Naive thymus-derived CD8-positive, alpha-beta T cell (primary cell): ENCODE measurements at regions not wholly inside any gene's neighbourhood (a gene's known extent, or its start where the extent isn't known, plus 50 kb on each side); places are given as distances from the start of the nearest gene placed in this dataset.

Experiments
- ATAC-seq, 2 donors: fragments of 150-1000 bp; cut with Tn5 transposase in 1 of 2; sonication (Bioruptor Pico), chemical (Tn5 transposase) in 1 of 2; 1 replicate in 1 of 2; 2 replicates in 1 of 2; pipeline ENCODE4 v1.10.0; 2021; ENCODE audit warnings: mild to moderate bottlenecking in 2 of 2, moderate library complexity in 2 of 2
- POLR2A ChIA-PET: fragments of 350-600 bp; sonication (Branson Sonifier 250); formaldehyde crosslinking; loops from one replicate; lab custom pipeline; 2021; ENCODE audit warnings: antibody characterized with exemption; lab: Charles Lee
- DNase-seq, 10 donors: peaks; one replicate each; pipeline versions ENCODE4 v3.0.0 to v3.0.0-alpha.2; 2020 to 2022
- H3K27ac Mint-ChIP-seq, 10 donors: one replicate each; pipeline ENCODE4 v1.8.0; 2020 to 2022; ENCODE audit warnings: mild to moderate bottlenecking in 10 of 10, mixed read lengths in 10 of 10, moderate library complexity in 4 of 10, inconsistent platforms in 1 of 10
- H3K27me3 Mint-ChIP-seq, 5 donors: one replicate each; pipeline ENCODE4 v1.8.0; 2021 to 2022; ENCODE audit warnings: mixed read lengths in 5 of 5
- H3K36me3 Mint-ChIP-seq, 3 donors: one replicate each; pipeline ENCODE4 v1.8.0; 2020 to 2022; ENCODE audit warnings: mixed read lengths in 3 of 3, mild to moderate bottlenecking in 2 of 3, inconsistent platforms in 1 of 3
- H3K4me1 Mint-ChIP-seq, 4 donors: one replicate each; pipeline ENCODE4 v1.8.0; 2021 to 2022; ENCODE audit warnings: mixed read lengths in 4 of 4
- H3K4me3 Mint-ChIP-seq, 10 donors: one replicate each; pipeline ENCODE4 v1.8.0; 2020 to 2022; ENCODE audit warnings: mild to moderate bottlenecking in 10 of 10, mixed read lengths in 10 of 10, moderate library complexity in 6 of 10, inconsistent platforms in 1 of 10
- H3K9me3 Mint-ChIP-seq, 9 donors: one replicate each; pipeline ENCODE4 v1.8.0; 2020 to 2022; ENCODE audit warnings: mixed read lengths in 9 of 9, mild to moderate bottlenecking in 3 of 9, inconsistent platforms in 1 of 9, moderate library complexity in 1 of 9

DNA sequence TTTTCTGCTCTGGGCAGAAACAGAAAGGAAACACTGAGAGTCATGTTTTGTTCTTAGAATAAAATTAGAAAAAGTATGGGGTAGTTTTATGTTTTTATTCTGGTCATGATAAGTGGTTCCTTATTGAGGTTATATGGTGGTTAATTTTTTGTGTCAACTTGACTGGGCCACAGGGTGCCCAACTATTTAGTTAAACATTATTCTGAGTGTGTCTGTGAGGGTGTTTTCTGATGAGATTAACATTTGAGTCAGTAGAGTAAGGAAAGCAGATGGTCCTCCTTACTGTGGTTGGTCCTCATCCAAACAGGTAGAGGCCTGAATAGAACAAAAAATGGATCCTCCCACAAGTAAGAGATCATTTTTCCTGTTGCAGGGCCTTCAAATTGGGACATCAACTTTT lies 98.9 kb downstream of the C3orf38 start:
- Mint-ChIP-seq H3K36me3 (peaks cover 0 to 15% (median 5%) of the 10 kb centered on the region in 3 donors), H3K27me3 (peaks cover 0 to 23% (median 2%) of the 10 kb centered on the region in 5 donors), H3K4me1 (no peaks in the 10 kb centered on the region), H3K4me3 (no peak overlapping the region), H3K27ac (no peak overlapping the region), H3K9me3 (peaks cover 0 to 22% (median 14%) of the 10 kb centered on the region in 9 donors)
- DNase-seq: no peak
- POLR2A ChIA-PET: no interaction called here
- ATAC-seq: no peak

DNA sequence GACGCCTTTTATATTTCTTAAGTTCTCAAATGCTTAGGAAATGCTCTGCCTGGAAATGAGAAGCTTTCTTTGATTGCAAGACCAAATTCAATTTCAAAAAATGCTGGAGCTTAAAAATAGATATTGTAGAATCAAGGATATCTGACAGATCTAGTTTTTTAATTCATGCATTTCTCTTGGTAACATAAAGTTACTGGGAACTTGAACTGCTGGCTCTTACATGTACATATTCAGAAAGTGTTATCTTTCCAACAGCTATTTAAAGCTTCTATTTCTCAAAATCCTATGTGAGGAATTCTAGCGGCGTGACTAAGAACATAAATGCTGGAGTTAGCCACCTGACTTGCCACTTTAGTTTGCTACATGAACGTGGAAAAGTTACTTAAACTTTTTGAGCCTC lies 109.3 kb downstream of the C3orf38 start:
- Mint-ChIP-seq H3K4me1 (no peaks in the 10 kb centered on the region), H3K4me3 (no peak overlapping the region), H3K9me3 (no peaks in the 10 kb centered on the region), H3K27ac (no peak overlapping the region), H3K27me3 (peaks cover 0 to 8% (median 3%) of the 10 kb centered on the region in 5 donors), H3K36me3 (no peaks in the 10 kb centered on the region)
- POLR2A ChIA-PET: no interaction called here
- no peak for ATAC-seq
- no peak for DNase-seq

DNA sequence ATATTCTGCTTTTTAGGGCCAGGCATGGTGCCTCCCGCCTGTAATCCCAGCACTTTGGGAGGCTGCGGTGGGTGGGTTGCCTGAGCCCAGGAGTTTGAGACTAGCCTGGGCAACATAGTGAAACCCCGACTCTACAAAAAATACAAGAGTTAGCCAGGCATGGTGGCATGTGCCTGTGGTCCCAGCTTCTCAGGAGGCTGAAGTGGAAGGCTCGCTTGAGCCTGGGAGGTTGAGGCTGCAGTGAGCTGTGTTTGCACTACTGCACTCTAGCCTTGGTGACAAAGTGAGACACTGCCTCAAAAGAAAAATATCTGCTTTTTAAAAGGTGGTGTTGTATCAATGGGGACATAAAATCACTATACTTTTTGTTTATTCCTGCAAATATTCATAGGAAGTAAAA lies 112.8 kb downstream of the C3orf38 start:
- H3K9me3 Mint-ChIP-seq: no peaks in the 10 kb centered on the region
- POLR2A ChIA-PET: no interaction called here
- ATAC-seq (peak in 1 of 2 donors; percentile 30), DNase-seq (no peak)
- peaks cover 0 to 8% (median 0%) of the 10 kb centered on the region in 5 donors for H3K27me3 Mint-ChIP-seq
- H3K36me3 Mint-ChIP-seq: no peaks in the 10 kb centered on the region
- H3K27ac Mint-ChIP-seq: no peak overlapping the region
- no peak overlapping the region for H3K4me3 Mint-ChIP-seq
- no peaks in the 10 kb centered on the region for H3K4me1 Mint-ChIP-seq

DNA sequence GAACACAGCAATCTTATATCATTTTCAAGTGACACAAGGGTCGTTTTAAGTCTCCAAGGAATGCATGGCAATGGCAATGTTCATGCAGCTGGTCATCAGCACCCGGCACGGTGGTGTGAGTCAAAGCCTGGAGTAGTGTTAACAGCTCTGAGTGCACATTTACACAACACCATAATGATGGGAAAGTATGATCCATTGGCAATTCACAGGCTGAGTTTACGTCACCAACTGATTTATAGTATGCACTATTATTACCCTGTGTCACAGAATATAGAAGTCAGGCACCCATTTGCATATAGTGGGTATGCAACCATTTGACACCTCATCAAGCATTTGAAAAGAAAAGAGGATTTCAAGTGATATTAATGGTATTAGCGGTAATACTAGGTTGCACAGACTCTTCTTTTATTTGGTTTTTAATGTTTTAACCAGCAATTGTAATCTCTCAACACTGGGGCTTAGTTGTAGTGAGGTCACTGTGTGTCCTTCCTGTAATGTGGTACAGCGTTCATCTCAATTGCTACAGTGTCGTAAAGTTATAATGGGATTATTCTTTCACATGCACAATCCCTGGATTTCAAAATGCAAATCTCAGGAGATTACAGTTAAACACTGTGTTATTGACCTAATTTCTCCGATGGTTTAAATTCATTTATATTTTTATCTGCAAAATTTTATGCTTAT lies 113.8 kb downstream of the C3orf38 start:
- Mint-ChIP-seq H3K27ac (no peak overlapping the region), H3K9me3 (no peaks in the 10 kb centered on the region), H3K4me3 (no peak overlapping the region), H3K36me3 (no peaks in the 10 kb centered on the region), H3K4me1 (no peaks in the 10 kb centered on the region), H3K27me3 (peaks cover 0 to 8% (median 0%) of the 10 kb centered on the region in 5 donors)
- ATAC-seq (no peak), DNase-seq (no peak)
- POLR2A ChIA-PET: no interaction called here

DNA sequence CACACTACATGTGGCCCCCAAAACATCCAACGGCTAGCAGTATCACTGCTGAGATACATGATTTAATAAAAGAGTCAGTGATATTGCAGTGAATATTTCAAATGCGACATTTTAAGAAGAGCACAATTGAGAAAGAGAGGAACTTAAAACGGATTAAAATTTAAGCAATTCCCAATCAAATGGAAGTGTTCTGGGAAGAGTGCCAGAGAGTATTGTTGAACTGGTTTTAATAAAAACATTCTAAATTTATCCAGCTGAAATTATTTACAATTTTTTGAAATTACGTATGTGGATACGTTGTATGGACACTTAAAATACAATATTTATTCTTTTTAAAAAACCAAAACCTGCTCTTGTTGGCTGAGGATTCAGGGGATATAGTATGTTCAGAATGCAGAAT lies 117.7 kb downstream of the C3orf38 start:
- Mint-ChIP-seq H3K9me3 (no peaks in the 10 kb centered on the region), H3K27ac (no peak overlapping the region), H3K4me3 (no peak overlapping the region), H3K27me3 (peaks cover 0 to 8% (median 0%) of the 10 kb centered on the region in 5 donors), H3K4me1 (no peaks in the 10 kb centered on the region), H3K36me3 (no peaks in the 10 kb centered on the region)
- DNase-seq: no peak
- POLR2A ChIA-PET: no interaction called here
- no peak for ATAC-seq

DNA sequence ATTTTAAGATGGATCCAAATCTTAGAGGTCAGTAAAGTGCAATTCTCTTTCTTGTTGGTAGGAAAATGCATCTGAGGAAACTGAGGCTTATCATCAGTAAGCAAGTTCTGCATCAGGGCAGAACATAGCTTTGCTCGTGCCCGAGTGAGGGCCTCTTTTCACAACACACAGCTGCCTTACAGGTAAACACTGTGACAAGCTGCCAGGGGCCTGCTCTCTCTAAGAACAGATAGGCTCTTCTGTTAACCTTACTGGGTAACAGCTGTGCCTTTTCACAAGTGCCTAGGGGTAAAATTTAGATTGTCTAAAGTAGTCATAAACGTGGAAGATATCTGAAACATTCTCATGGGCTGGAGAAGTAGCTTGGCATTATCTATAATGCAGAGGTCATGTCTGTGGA lies 118.1 kb downstream of the C3orf38 start:
- H3K4me1 Mint-ChIP-seq: no peaks in the 10 kb centered on the region
- H3K27ac Mint-ChIP-seq: no peak overlapping the region
- H3K4me3 Mint-ChIP-seq: no peak overlapping the region
- H3K9me3 Mint-ChIP-seq: no peaks in the 10 kb centered on the region
- H3K36me3 Mint-ChIP-seq: no peaks in the 10 kb centered on the region
- peaks cover 0 to 4% (median 0%) of the 10 kb centered on the region in 5 donors for H3K27me3 Mint-ChIP-seq
- POLR2A ChIA-PET: no interaction called here
- DNase-seq (no peak), ATAC-seq (no peak)

DNA sequence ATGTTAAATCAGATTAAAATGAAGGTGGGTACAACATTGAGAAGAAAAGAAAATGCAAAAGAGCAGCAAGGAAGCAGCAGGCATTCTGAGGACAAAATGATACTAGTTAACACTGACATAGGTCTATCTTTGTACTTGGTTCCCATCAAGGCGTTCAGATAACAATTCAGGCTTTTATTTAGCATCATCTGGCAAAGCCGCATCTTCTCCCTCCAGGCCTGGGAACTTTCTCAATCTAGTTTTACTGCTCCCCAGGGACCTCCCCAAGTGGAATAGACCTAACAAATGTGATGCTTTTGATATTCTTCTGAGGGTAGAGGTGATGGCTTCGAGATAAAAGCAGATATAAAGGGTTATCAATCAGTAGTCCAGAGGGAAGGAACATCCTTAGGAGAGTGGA lies 130.6 kb downstream of the C3orf38 start:
- H3K9me3 Mint-ChIP-seq: peaks cover 0 to 4% (median 0%) of the 10 kb centered on the region in 9 donors
- no peaks in the 10 kb centered on the region for H3K4me1 Mint-ChIP-seq
- peaks cover 0 to 2% (median 0%) of the 10 kb centered on the region in 5 donors for H3K27me3 Mint-ChIP-seq
- H3K4me3 Mint-ChIP-seq: no peak overlapping the region
- no peaks in the 10 kb centered on the region for H3K36me3 Mint-ChIP-seq
- DNase-seq: no peak
- no peak for ATAC-seq
- no peak overlapping the region for H3K27ac Mint-ChIP-seq
- POLR2A ChIA-PET: no interaction called here

DNA sequence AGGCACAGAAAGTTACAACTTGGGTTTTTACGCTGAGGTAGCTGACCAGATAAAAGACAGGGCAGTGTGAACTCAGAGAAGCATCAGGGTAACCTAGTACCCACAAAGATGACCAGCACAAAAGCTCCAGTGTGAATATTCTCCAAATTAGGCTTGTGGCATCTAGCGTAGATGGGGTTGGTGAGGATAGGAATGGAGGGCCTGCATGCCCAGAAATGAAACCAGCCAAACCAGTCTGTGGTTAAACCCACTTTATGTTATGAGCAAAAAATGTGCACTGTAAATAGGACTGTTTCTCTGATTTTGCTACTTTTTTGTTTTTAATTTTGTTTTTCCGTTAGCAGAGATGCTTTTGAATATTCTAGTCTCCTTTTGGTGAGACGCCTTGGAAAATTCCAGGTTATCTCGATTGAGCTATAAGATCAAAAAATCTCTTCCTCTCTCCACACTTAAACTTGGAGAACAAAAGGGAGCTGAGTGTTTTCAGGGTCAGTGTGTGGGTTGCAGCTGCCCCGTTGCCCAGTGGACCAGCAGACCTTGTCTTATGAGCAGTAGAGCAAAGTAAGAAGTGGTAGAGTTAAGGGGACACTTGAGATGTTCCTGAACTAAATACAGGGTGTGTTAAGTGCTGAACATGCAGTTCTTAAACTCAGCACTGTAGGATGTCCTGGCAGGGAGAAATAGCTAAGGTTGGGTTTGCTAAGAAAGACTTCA lies 132.9 kb downstream of the C3orf38 start:
- peaks cover 0 to 2% (median 0%) of the 10 kb centered on the region in 5 donors for H3K27me3 Mint-ChIP-seq
- H3K4me1 Mint-ChIP-seq: no peaks in the 10 kb centered on the region
- H3K27ac Mint-ChIP-seq: no peak overlapping the region
- no peak for ATAC-seq
- POLR2A ChIA-PET: no interaction called here
- H3K4me3 Mint-ChIP-seq: no peak overlapping the region
- DNase-seq: no peak
- H3K36me3 Mint-ChIP-seq: no peaks in the 10 kb centered on the region
- H3K9me3 Mint-ChIP-seq: peaks cover 0 to 4% (median 0%) of the 10 kb centered on the region in 9 donors

DNA sequence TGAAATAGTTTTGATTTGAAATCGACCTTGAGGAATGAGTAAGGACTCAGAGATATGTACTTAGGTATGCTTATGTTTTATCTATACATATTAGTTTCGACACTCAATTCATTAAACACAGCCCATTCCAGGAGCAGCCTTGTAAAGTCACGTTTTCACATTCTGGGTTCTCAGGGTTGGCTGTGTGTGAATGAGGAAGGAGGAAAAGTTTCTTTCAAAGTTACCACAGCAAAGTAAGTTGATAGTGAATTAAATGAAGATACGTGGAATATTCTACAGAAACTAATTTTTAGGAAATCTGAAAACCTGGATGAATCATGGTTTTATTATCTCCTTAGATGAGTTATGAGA lies 133.5 kb downstream of the C3orf38 start:
- no peak overlapping the region for H3K27ac Mint-ChIP-seq
- no peaks in the 10 kb centered on the region for H3K4me1 Mint-ChIP-seq
- POLR2A ChIA-PET: no interaction called here
- H3K4me3 Mint-ChIP-seq: no peak overlapping the region
- no peaks in the 10 kb centered on the region for H3K36me3 Mint-ChIP-seq
- peaks cover 0 to 1% (median 0%) of the 10 kb centered on the region in 5 donors for H3K27me3 Mint-ChIP-seq
- DNase-seq: no peak
- no peak for ATAC-seq
- H3K9me3 Mint-ChIP-seq: peaks cover 0 to 4% (median 0%) of the 10 kb centered on the region in 9 donors

DNA sequence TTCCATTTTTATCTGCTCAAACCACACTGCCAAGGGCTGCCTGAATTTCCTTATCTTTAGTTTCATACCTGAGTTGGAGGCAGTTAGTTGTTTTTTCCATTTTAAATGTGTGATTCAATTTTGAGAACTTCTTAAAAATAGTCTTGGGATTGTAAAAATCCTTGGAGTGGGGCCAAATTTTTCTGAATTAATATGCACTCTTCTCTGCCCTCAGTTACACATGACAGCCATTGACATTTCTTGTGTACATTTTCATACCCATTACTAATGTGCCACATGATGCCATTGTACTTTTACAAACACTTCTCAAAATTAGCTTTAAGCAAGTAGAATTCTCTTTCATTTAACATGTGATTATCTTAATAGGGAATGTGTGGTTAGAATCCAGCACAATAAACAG lies 141.7 kb downstream of the C3orf38 start:
- DNase-seq (no peak), ATAC-seq (no peak)
- peaks cover 0 to 4% (median 0%) of the 10 kb centered on the region in 5 donors for H3K27me3 Mint-ChIP-seq
- no peak overlapping the region for H3K27ac Mint-ChIP-seq
- H3K9me3 Mint-ChIP-seq: peaks cover 0 to 10% (median 3%) of the 10 kb centered on the region in 9 donors
- no peaks in the 10 kb centered on the region for H3K4me1 Mint-ChIP-seq
- no peaks in the 10 kb centered on the region for H3K36me3 Mint-ChIP-seq
- H3K4me3 Mint-ChIP-seq: no peak overlapping the region
- POLR2A ChIA-PET: no interaction called here

DNA sequence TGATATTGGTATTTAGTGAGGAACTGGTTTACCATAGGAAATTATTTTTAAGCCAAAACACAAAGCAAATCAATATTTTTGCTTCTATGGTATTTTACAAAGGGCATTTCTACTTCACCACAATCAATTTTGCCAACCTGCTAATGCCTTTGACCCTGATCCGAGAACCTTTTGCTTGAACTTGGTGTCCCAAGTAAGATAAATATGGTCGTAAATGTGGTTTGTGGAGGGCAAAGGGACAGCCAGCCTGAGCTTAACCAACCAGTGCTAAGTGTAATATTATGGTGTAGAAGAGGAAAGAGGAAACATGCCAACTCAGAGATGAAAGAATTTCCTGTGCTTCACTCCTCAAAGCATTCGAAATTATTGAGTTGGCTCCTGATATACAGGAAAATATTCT lies 148.4 kb downstream of the C3orf38 start:
- no peak overlapping the region for H3K4me3 Mint-ChIP-seq
- H3K4me1 Mint-ChIP-seq: peaks cover 0 to 1% (median 0%) of the 10 kb centered on the region in 4 donors
- H3K9me3 Mint-ChIP-seq: peaks cover 0 to 10% (median 3%) of the 10 kb centered on the region in 9 donors
- POLR2A ChIA-PET: no interaction called here
- no peak for ATAC-seq
- no peak for DNase-seq
- H3K36me3 Mint-ChIP-seq: no peaks in the 10 kb centered on the region
- no peaks in the 10 kb centered on the region for H3K27me3 Mint-ChIP-seq
- H3K27ac Mint-ChIP-seq: no peak overlapping the region

DNA sequence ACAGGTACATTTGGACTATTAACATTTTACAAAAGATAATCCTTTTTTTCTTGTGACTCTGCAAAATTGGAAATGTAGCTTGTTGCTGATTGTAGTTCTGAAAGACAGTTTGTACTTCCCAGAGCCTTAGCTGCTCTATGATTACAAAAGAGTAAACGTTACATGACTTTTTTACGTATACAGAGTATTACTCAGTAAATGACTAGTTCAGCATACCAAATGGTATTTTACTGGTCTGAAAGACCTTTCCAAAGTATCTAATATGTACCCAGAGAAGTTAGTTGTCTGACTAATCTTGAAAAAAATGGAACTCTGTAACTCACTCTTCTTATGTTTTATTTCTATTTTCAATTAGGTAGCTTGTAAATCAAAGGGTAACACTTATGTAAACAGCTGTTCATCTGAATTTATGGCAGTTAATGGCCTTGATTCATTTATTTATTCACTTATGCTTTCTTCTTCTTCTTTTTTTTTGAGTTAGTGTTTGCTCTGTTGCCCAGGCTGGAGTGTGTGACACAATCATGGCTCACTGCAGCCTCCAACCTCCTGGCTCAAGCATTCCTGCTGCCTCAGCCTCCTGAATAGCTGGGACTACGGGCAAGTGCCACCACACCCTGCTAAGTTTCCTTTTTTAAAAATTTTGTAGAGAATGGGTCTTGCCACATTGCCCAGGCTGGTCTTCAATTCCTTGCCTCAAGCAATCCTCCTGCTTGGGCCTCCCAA lies 151.7 kb downstream of the C3orf38 start:
- no peak for DNase-seq
- POLR2A ChIA-PET: no interaction called here

DNA sequence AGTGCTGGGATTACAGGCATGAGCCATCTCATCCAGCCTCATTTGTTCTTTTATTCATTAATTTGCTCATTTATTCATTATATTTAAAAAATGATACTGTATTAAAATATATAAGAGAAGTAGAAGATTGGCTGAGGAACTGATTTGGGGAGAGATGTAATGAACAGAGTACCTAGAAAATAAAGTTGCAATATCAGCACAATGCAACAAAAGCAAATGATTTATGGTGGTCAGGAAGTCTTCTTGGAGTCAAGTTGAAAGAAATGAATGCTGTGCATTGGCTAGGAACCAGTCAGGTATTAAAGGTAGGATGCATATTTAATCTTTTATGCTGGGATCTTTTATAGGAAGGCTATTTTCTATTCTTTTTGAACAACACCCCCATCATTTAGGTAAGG lies 152.2 kb downstream of the C3orf38 start:
- Mint-ChIP-seq H3K36me3 (no peaks in the 10 kb centered on the region), H3K4me1 (peaks cover 0 to 1% (median 0%) of the 10 kb centered on the region in 4 donors), H3K9me3 (peaks cover 0 to 3% (median 0%) of the 10 kb centered on the region in 9 donors), H3K27me3 (no peaks in the 10 kb centered on the region), H3K27ac (no peak overlapping the region), H3K4me3 (no peak overlapping the region)
- ATAC-seq (no peak), DNase-seq (no peak)
- POLR2A ChIA-PET: no interaction called here

More for the DNA sequence above, 151.7 kb downstream of the C3orf38 start:
- no peak overlapping the region for H3K4me3 Mint-ChIP-seq
- no peaks in the 10 kb centered on the region for H3K36me3 Mint-ChIP-seq
- H3K9me3 Mint-ChIP-seq: peaks cover 0 to 3% (median 0%) of the 10 kb centered on the region in 9 donors
- H3K27ac Mint-ChIP-seq: no peak overlapping the region
- peaks cover 0 to 1% (median 0%) of the 10 kb centered on the region in 4 donors for H3K4me1 Mint-ChIP-seq
- H3K27me3 Mint-ChIP-seq: no peaks in the 10 kb centered on the region
- no peak for ATAC-seq
